Stimulated activated CD4-positive, alpha-beta T cell treated with anti-CD3 and anti-CD28 coated beads, Interleukin-12 subunit alpha, Interleukin-12 subunit beta, amount 100 ng/mL, for 24 hours (primary cell): ENCODE measurements at regions not wholly inside any gene's neighbourhood (a gene's known extent, or its start where the extent isn't known, plus 50 kb on each side); places are given as distances from the start of the nearest gene placed in this dataset.
"Not testable (repeated sequence)": the region's sequence is repeated elsewhere in the genome, so short reads cannot be mapped to it uniquely, and the experiment has no call there.

Experiments used
- DNase-seq, 2 experiments: peaks; one replicate each; pipeline ENCODE4 v3.0.0-alpha.2; 2020; ENCODE audit warnings: low read depth in 2 of 2

DNA sequence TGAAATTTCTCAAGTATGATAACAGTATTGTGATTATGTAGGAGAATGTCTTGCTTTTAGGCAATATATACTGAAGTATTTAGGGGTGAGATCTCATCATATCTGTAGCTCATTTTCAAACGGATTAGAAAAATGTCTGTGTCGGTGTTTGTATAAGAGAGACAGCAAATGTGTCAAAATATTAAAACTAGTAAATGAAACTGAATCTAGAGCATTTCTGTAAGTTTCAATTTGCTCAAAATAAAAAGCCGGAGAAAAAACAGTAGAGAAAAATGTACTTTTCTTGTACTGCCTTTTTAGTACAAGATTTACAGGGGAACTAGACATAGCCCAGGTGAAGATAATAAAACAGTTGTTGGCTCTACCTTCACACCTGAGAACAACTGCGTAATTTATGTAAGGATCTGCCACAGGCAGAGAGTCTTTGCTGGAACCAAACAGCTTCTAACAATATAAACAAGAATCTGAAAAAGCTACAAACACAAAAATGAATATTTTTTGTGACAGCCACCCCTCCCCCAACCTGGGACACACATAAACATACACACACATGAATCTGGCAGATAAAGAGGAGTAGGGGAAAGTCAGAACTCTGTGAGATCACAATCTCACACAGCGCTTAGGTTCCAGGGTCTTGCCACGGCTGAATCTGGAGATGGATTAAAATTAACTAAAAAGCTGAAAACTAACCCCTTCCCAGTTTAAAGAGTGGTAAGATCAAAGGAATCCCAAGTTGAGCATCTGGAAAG is 153.3 kb downstream of the AVL9 start:
- DNase-seq = no peak

DNA sequence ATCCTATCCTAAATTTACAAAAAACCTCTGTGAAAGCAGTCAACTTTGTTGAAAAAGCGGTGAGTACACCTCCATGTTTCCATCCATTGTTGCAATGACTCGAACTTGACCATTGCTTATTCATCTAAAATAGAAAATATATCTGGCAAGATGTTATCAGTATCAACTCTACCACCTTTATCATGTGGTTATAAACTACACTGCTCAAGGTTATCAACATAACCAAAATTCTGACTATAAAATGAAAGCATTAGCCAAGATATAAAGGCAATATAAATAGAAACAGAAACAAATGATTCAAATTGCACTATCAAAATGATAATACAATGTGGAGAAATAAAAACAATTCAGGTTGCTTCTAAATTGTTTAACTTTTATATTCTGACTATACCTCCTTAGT is 150.0 kb downstream of the AVL9 start:
- not testable (repeated sequence) for DNase-seq

DNA sequence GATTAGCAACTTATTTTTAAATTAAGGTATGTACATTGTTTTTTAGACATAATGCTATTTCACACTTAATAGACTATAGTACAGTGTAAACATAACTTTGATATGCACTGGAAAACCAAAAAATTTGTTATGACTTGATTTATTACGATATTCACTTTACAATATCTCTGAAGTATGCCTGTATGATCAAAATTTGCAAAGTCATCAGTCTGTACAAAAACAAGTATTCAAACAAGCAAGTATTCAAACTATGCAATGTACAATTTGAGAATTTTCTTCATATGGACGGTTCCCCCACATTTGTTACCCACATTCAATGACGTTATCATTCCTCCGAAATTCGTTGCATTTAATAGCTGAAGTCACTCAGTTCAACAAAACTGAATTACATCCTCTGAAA is 147.9 kb downstream of the AVL9 start:
- no peak for DNase-seq

DNA sequence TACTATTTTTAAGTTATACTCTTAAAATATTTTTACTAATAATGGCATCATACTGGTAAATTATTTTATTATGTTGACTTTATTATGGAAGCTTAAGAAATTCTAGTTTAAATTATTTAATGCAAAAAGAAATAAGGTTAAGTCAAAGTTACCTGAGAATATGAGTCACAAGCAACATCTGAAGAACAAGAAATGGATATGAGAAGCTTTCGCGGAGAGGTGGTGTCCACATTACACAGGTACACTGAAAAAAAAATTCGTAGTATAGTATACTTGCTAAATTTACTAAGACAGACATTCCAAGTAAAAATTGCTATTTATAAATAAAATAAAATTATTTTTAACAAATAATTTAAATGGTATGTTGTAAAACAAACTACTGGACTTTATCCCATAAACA is 143.8 kb downstream of the AVL9 start:
- no peak for DNase-seq

DNA sequence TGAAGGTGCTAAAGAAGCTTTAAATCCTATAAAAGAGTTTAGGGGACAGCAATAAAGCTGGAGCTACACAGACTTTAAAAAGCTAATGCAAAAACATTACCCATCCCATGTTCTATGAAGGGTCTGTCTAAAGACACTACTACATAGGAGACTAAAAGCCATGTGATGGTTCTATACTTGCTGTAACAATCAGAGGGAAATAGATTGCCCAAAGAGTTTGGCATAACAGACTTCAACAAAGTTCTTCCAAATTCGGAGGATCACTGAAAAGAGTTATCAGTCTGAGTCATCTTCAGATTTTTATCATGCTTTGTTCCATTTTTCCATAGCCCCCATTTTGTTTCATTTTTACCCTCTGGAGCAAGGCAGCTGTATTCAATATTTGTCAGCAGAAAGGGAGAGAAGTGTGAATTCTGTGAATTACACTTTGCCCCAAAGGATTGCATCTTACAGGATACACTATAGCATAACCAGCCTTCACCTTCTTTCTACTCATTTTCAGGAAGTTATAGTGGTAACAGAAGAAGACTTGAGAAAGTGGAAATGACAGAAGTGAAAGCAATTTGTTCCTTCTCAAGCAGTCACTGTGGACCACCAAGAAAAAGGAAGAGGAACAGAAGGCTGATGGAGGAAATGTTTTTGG is 143.3 kb downstream of the AVL9 start:
- DNase-seq = not testable (repeated sequence)
